Large intestine (tissue), 3 donors: ENCODE measurements at regions not wholly inside any gene's neighbourhood (a gene's known extent, or its start where the extent isn't known, plus 50 kb on each side); places are given as distances from the start of the nearest gene placed in this dataset.

Experiments
- DNase-seq, 2 donors: peaks; one replicate each; pipeline versions ENCODE4 v3.0.0 to v3.0.0-alpha.2; 2013
- H3K27ac ChIP-seq: one replicate; pipeline ENCODE4 v1.5.1; 2013; ENCODE audit warnings: low read length
- H3K27me3 ChIP-seq: 2 replicates; pipeline ENCODE4 v1.6.1; 2013; ENCODE audit warnings: low read length; ENCODE audit not compliant: control insufficient read depth, insufficient read depth
- H3K36me3 ChIP-seq: 2 replicates; pipeline ENCODE4 v1.6.1; 2013; ENCODE audit warnings: low read length; ENCODE audit not compliant: control insufficient read depth, insufficient read depth
- H3K4me1 ChIP-seq: one replicate; pipeline ENCODE4 v1.6.1; 2013; ENCODE audit warnings: low read length; ENCODE audit not compliant: control insufficient read depth, insufficient read depth
- H3K4me3 ChIP-seq: one replicate; pipeline ENCODE4 v1.5.1; 2013; ENCODE audit warnings: low read length
- H3K9me3 ChIP-seq: one replicate; pipeline ENCODE4 v1.6.1; 2013; ENCODE audit warnings: mild to moderate bottlenecking, low read depth, low read length, moderate library complexity; ENCODE audit not compliant: control insufficient read depth
- WGBS: methylation state at CpG from one replicate; pipeline ENCODE4 v1.1.5; 2013; ENCODE audit warnings: low lambda C conversion rate; ENCODE audit not compliant: insufficient coverage; 5-methylcytosine and 5-hydroxymethylcytosine counted together

GRCh38 chr2:106572541-106573450 is 85.6 kb downstream of the CD8B2 start:
- Histone ChIP-seq H3K4me1 (no peaks in the 10 kb centered on the region), H3K4me3 (no peak overlapping the region), H3K27ac (no peak overlapping the region), H3K36me3 (no peaks in the 10 kb centered on the region), H3K27me3 (peaks cover 8% of the 10 kb centered on the region), H3K9me3 (no peaks in the 10 kb centered on the region)
- no CpG with 5 or more reads among the region's 8 CpGs for WGBS
- no peak for DNase-seq

- H3K4me1 ChIP-seq: no peaks in the 10 kb centered on the region
- no peak overlapping the region for H3K27ac ChIP-seq
- H3K27me3 ChIP-seq: peaks cover 12% of the 10 kb centered on the region
- no peak for DNase-seq
- no peaks in the 10 kb centered on the region for H3K9me3 ChIP-seq
- H3K36me3 ChIP-seq: no peaks in the 10 kb centered on the region
- H3K4me3 ChIP-seq: no peak overlapping the region
These were observed 86.6 kb downstream of the CD8B2 start for GRCh38 chr2:106573773-106574172.

- no peak overlapping the region for H3K4me3 ChIP-seq
- no peaks in the 10 kb centered on the region for H3K9me3 ChIP-seq
- H3K27ac ChIP-seq: no peak overlapping the region
- H3K4me1 ChIP-seq: no peaks in the 10 kb centered on the region
- H3K27me3 ChIP-seq: peaks cover 27% of the 10 kb centered on the region
- no peak for DNase-seq
- 0% methylated on average over 1 of the region's 6 CpGs for WGBS
- H3K36me3 ChIP-seq: no peaks in the 10 kb centered on the region
These were observed 88.8 kb downstream of the CD8B2 start for GRCh38 chr2:106575955-106576354.

GRCh38 chr2:106577255-106577651 is 90.1 kb downstream of the CD8B2 start:
- Histone ChIP-seq H3K9me3 (no peaks in the 10 kb centered on the region), H3K36me3 (no peaks in the 10 kb centered on the region), H3K4me1 (peaks cover 3% of the 10 kb centered on the region), H3K4me3 (no peak overlapping the region), H3K27ac (no peak overlapping the region), H3K27me3 (peaks cover 35% of the 10 kb centered on the region)
- DNase-seq: no peak
- WGBS: 100% methylated on average over 2 of the region's 5 CpGs

GRCh38 chr2:106579750-106580197 is 92.6 kb downstream of the CD8B2 start:
- Histone ChIP-seq H3K4me3 (no peak overlapping the region), H3K4me1 (peaks cover 3% of the 10 kb centered on the region), H3K27ac (no peak overlapping the region), H3K9me3 (peaks cover 7% of the 10 kb centered on the region), H3K27me3 (peaks cover 49% of the 10 kb centered on the region), H3K36me3 (no peaks in the 10 kb centered on the region)
- no CpG with 5 or more reads among the region's 9 CpGs for WGBS
- no peak for DNase-seq

GRCh38 chr2:106580241-106580640 is 93.1 kb downstream of the CD8B2 start:
- Histone ChIP-seq H3K27me3 (peaks cover 52% of the 10 kb centered on the region), H3K27ac (no peak overlapping the region), H3K9me3 (peaks cover 7% of the 10 kb centered on the region), H3K4me1 (peaks cover 3% of the 10 kb centered on the region), H3K36me3 (no peaks in the 10 kb centered on the region), H3K4me3 (no peak overlapping the region)
- 100% methylated on average over 2 of the region's 5 CpGs for WGBS
- DNase-seq: no peak

- H3K27ac ChIP-seq: no peak overlapping the region
- WGBS: 94% methylated on average over 3 of the region's 7 CpGs
These were observed 94.2 kb downstream of the CD8B2 start for GRCh38 chr2:106581328-106581727.

GRCh38 chr2:106581755-106582147 is 94.6 kb downstream of the CD8B2 start:
- Histone ChIP-seq H3K4me1 (peaks cover 3% of the 10 kb centered on the region), H3K27ac (no peak overlapping the region), H3K36me3 (no peaks in the 10 kb centered on the region), H3K27me3 (peaks cover 52% of the 10 kb centered on the region), H3K4me3 (peak overlapping the region; percentile 15), H3K9me3 (peaks cover 7% of the 10 kb centered on the region)
- WGBS: 56% methylated on average over 2 of the region's 3 CpGs
- no peak for DNase-seq

More at GRCh38 chr2:106581328-106581727, 94.2 kb downstream of the CD8B2 start:
- Histone ChIP-seq H3K9me3 (peaks cover 7% of the 10 kb centered on the region), H3K4me1 (peaks cover 3% of the 10 kb centered on the region), H3K36me3 (no peaks in the 10 kb centered on the region), H3K27me3 (peaks cover 52% of the 10 kb centered on the region), H3K4me3 (no peak overlapping the region)
- DNase-seq: no peak

- no peaks in the 10 kb centered on the region for H3K36me3 ChIP-seq
- peaks cover 3% of the 10 kb centered on the region for H3K4me1 ChIP-seq
- WGBS: 4% methylated on average over 4 of the region's 29 CpGs
- DNase-seq: peak; percentile 57 to 72
- H3K4me3 ChIP-seq: peak overlapping the region; percentile 15
- H3K27ac ChIP-seq: no peak overlapping the region
- peaks cover 52% of the 10 kb centered on the region for H3K27me3 ChIP-seq
- H3K9me3 ChIP-seq: peaks cover 7% of the 10 kb centered on the region
These were observed 95.3 kb downstream of the CD8B2 start for GRCh38 chr2:106582148-106583143.

GRCh38 chr2:106584304-106584954 is 97.3 kb downstream of the CD8B2 start:
- Histone ChIP-seq H3K27me3 (peaks cover 44% of the 10 kb centered on the region), H3K4me1 (peaks cover 3% of the 10 kb centered on the region), H3K36me3 (no peaks in the 10 kb centered on the region), H3K9me3 (peaks cover 7% of the 10 kb centered on the region), H3K4me3 (no peak overlapping the region), H3K27ac (no peak overlapping the region)
- WGBS: no CpG with 5 or more reads among the region's 47 CpGs
- no peak for DNase-seq
